SU-DHL-6 (cell line): ENCODE measurements at regions not wholly inside any gene's neighbourhood (a gene's known extent, or its start where the extent isn't known, plus 50 kb on each side); places are given as distances from the start of the nearest gene placed in this dataset.

Experiments
- H2AFZ ChIP-seq: fragments of 200-600 bp; sonication (generic); 2 replicates; pipeline ENCODE4 v1.6.1; 2014; ENCODE audit warnings: low read depth, mild to moderate bottlenecking, moderate library complexity, mixed read lengths, antibody characterized with exemption, low read length; ENCODE audit not compliant: severe bottlenecking
- H3F3A ChIP-seq: fragments of 200-600 bp; shearing (Covaris generic); 2 replicates; pipeline ENCODE4 v1.6.0; 2016; ENCODE audit warnings: antibody characterized with exemption, mild to moderate bottlenecking; ENCODE audit not compliant: insufficient read depth
- H3K27ac ChIP-seq: fragments of 200-600 bp; sonication (generic); 2 replicates; pipeline ENCODE4 v1.5.1; 2016; ENCODE audit warnings: low read depth, mild to moderate bottlenecking, low read length, moderate library complexity, mixed read lengths
- H3K27me3 ChIP-seq: fragments of 200-600 bp; sonication (generic), shearing (Covaris generic); 2 replicates; pipeline ENCODE4 v1.6.0; 2014; ENCODE audit warnings: mild to moderate bottlenecking, low read length
- H3K36me3 ChIP-seq: fragments of 200-600 bp; sonication (generic); 2 replicates; pipeline ENCODE4 v1.6.1; 2014; ENCODE audit warnings: mild to moderate bottlenecking, low read length, mixed read lengths
- H3K4me2 ChIP-seq: fragments of 300-600, 200-600 bp; shearing (Covaris generic), sonication (generic); 2 replicates; pipeline ENCODE4 v1.6.0; 2014; ENCODE audit warnings: low read length, low read depth, mild to moderate bottlenecking; ENCODE audit not compliant: poor library complexity, severe bottlenecking
- H3K4me3 ChIP-seq: fragments of 200-600 bp; sonication (generic); 2 replicates; pipeline ENCODE4 v1.5.1; 2014; ENCODE audit warnings: antibody characterized with exemption, low read length, mild to moderate bottlenecking, mixed read lengths; ENCODE audit not compliant: insufficient read depth, poor library complexity, severe bottlenecking
- H3K79me2 ChIP-seq: fragments of 200-600 bp; sonication (generic); 2 replicates; pipeline ENCODE4 v1.6.1; 2014; ENCODE audit warnings: mild to moderate bottlenecking, low read length, moderate library complexity; ENCODE audit not compliant: insufficient read depth
- H3K9ac ChIP-seq: fragments of 200-600 bp; sonication (generic); 2 replicates; pipeline ENCODE4 v1.7.0; 2014; ENCODE audit warnings: mild to moderate bottlenecking, low read length
- H3K9me2 ChIP-seq: fragments of 200-600 bp; sonication (generic); replicated peaks from 2 replicates; pipeline ENCODE4 v1.6.1; 2014; ENCODE audit warnings: low read length; ENCODE audit not compliant: insufficient read depth
- H3K9me3 ChIP-seq: fragments of 200-600 bp; sonication (generic); 2 replicates; pipeline ENCODE4 v1.6.1; 2014; ENCODE audit warnings: low read length, mixed read lengths; ENCODE audit not compliant: insufficient read depth
- H4K20me1 ChIP-seq: fragments of 200-600 bp; sonication (generic); 2 replicates; pipeline ENCODE4 v1.6.1; 2014; ENCODE audit warnings: low read depth, mild to moderate bottlenecking, antibody characterized with exemption, low read length, moderate library complexity, mixed read lengths
- EZH2phosphoT487 ChIP-seq: fragments of 200-600 bp; sonication (generic), shearing (Covaris generic); conservative IDR thresholded peaks from 2 replicates; pipeline ENCODE4 v1.6.1; 2018; ENCODE audit warnings: mild to moderate bottlenecking, antibody characterized with exemption, low read length, moderate library complexity, mixed read lengths
- TF ChIP-seq, protein P1 (sequence below): fragments of 200-600 bp; sonication (generic); IDR thresholded peaks from one replicate; pipeline ENCODE4 v1.5.1; 2017; ENCODE audit warnings: antibody characterized with exemption, mild to moderate bottlenecking, low read length, moderate library complexity; ENCODE audit not compliant: insufficient read depth, poor library complexity, severe bottlenecking

GRCh38 chr5:126368239-126368812 lies 54.9 kb upstream of the GRAMD2B start:
- H3K4me3 ChIP-seq: no peak overlapping the region
- H3K27ac ChIP-seq: no peak overlapping the region
- H3K36me3 ChIP-seq: no peaks in the 10 kb centered on the region
- no peak overlapping the region for H2AFZ ChIP-seq
- H3K9me2 ChIP-seq: no peaks in the 10 kb centered on the region
- H3K79me2 ChIP-seq: no peaks in the 10 kb centered on the region
- no peaks in the 10 kb centered on the region for H3K27me3 ChIP-seq
- H4K20me1 ChIP-seq: no peaks in the 10 kb centered on the region
- H3K9me3 ChIP-seq: no peaks in the 10 kb centered on the region
- H3K9ac ChIP-seq: no peak overlapping the region
- H3K4me2 ChIP-seq: no peak overlapping the region
- H3F3A ChIP-seq: no peaks in the 10 kb centered on the region
- TF ChIP-seq, protein P1, sequence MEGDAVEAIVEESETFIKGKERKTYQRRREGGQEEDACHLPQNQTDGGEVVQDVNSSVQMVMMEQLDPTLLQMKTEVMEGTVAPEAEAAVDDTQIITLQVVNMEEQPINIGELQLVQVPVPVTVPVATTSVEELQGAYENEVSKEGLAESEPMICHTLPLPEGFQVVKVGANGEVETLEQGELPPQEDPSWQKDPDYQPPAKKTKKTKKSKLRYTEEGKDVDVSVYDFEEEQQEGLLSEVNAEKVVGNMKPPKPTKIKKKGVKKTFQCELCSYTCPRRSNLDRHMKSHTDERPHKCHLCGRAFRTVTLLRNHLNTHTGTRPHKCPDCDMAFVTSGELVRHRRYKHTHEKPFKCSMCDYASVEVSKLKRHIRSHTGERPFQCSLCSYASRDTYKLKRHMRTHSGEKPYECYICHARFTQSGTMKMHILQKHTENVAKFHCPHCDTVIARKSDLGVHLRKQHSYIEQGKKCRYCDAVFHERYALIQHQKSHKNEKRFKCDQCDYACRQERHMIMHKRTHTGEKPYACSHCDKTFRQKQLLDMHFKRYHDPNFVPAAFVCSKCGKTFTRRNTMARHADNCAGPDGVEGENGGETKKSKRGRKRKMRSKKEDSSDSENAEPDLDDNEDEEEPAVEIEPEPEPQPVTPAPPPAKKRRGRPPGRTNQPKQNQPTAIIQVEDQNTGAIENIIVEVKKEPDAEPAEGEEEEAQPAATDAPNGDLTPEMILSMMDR: no peak
- TF ChIP-seq EZH2phosphoT487: no peak

GRCh38 chr5:126369083-126369482 lies 54.1 kb upstream of the GRAMD2B start:
- no peak overlapping the region for H3K9ac ChIP-seq
- no peak overlapping the region for H3K27ac ChIP-seq

DNA sequence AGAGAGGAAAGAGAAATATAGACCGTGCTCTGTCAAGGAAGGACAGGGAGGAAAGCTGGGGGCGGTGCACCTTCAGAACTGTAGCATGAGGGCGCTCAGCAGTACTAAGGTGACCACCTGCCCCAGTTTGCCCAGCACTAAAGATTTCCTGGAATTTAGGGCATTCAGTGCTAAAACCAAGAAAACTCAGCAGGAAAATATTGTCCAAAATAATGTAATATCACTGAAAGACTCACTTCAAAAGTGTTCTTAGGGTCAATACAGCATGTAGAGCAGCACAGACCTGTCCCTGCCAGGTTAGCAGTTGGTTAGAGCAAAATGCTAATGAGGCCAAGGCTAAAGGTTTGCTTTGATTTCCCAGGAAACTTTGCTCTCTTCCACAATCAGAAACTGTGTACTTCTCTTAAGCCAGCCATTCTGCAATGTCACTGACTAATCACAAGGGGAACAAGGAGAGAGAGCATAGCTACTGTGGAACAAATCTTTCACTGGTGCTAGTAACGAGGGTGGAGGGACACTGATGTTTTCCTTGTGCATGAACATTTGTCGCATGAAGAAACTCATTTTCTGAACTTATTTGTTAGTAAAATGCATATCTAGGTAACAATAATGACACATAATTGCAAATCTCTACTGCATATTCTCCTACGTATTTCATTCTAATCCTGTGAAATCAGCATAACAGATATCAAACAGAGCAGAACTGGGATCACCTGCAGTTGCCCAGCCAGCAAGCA lies 53.0 kb upstream of the GRAMD2B start:
- no peaks in the 10 kb centered on the region for H3K9me2 ChIP-seq
- no peaks in the 10 kb centered on the region for H3K9me3 ChIP-seq
- H4K20me1 ChIP-seq: no peaks in the 10 kb centered on the region
- no peaks in the 10 kb centered on the region for H3K79me2 ChIP-seq
- no peak overlapping the region for H3K4me2 ChIP-seq
- H3K4me3 ChIP-seq: no peak overlapping the region
- no peak for TF ChIP-seq EZH2phosphoT487
- TF ChIP-seq, protein P1: no peak
- H3K36me3 ChIP-seq: no peaks in the 10 kb centered on the region
- H3F3A ChIP-seq: no peaks in the 10 kb centered on the region
- no peak overlapping the region for H3K27ac ChIP-seq
- H3K27me3 ChIP-seq: no peaks in the 10 kb centered on the region
- no peak overlapping the region for H2AFZ ChIP-seq
- H3K9ac ChIP-seq: no peak overlapping the region

More at GRCh38 chr5:126369083-126369482, 54.1 kb upstream of the GRAMD2B start:
- no peak for TF ChIP-seq EZH2phosphoT487
- TF ChIP-seq, protein P1: no peak
- Histone ChIP-seq H3K4me2 (no peak overlapping the region), H3K9me3 (no peaks in the 10 kb centered on the region), H3F3A (no peaks in the 10 kb centered on the region), H3K36me3 (no peaks in the 10 kb centered on the region), H2AFZ (no peak overlapping the region), H3K4me3 (no peak overlapping the region), H3K9me2 (no peaks in the 10 kb centered on the region), H3K27me3 (no peaks in the 10 kb centered on the region), H4K20me1 (no peaks in the 10 kb centered on the region), H3K79me2 (no peaks in the 10 kb centered on the region)
